Keratinocyte (primary cell): ENCODE measurements at regions not wholly inside any gene's neighbourhood (a gene's known extent, or its start where the extent isn't known, plus 50 kb on each side); places are given as distances from the start of the nearest gene placed in this dataset.

Source experiments
- EZH2 ChIP-seq: IDR thresholded peaks from one replicate; pipeline ENCODE4 v1.6.1; 2012; ENCODE audit warnings: inconsistent platforms, mild to moderate bottlenecking, low read length, moderate library complexity
- TF ChIP-seq, protein P1 (sequence below), 3 experiments: IDR thresholded peaks in 1 of 3; conservative IDR thresholded peaks in 1 of 3; optimal IDR thresholded peaks in 1 of 3; 2 replicates in 2 of 3; 3 replicates in 1 of 3; pipeline versions ENCODE3 to v1.5.1; 2011; ENCODE audit warnings: low read length in 3 of 3, mild to moderate bottlenecking in 3 of 3, moderate library complexity in 2 of 3, control low read depth in 1 of 3, inconsistent platforms in 1 of 3; ENCODE audit not compliant: insufficient read depth in 2 of 3; ENCODE audit errors: extremely low read depth in 1 of 3

DNA sequence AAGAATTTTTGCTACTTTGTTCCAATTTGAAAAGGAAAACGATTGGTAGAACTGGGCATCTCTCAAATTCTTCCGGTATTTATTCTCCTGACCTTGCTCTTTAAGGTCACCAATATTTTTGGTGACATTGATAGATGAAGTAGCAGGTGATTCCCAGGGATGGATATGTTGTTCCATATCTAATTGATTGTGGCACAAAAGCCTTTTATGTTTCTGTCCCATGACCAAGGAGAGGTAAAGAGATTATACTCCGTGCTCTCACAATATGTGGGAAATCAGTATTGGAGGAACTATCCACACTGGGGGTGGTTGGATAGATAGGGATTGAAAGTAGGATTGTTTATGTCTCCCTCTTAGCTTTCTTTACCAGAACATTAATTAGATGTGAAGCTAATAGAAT, 61.7 kb upstream of the LRIG3 start:
- TF ChIP-seq, protein P1, sequence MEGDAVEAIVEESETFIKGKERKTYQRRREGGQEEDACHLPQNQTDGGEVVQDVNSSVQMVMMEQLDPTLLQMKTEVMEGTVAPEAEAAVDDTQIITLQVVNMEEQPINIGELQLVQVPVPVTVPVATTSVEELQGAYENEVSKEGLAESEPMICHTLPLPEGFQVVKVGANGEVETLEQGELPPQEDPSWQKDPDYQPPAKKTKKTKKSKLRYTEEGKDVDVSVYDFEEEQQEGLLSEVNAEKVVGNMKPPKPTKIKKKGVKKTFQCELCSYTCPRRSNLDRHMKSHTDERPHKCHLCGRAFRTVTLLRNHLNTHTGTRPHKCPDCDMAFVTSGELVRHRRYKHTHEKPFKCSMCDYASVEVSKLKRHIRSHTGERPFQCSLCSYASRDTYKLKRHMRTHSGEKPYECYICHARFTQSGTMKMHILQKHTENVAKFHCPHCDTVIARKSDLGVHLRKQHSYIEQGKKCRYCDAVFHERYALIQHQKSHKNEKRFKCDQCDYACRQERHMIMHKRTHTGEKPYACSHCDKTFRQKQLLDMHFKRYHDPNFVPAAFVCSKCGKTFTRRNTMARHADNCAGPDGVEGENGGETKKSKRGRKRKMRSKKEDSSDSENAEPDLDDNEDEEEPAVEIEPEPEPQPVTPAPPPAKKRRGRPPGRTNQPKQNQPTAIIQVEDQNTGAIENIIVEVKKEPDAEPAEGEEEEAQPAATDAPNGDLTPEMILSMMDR (optimal IDR thresholded peaks at IDR 0.05 in 1 of 3, IDR thresholded peaks at IDR 0.05 in 1 of 3, conservative IDR thresholded peaks at IDR 0.05 in 1 of 3; ENCODE audit: extremely low read depth in 1 of 3, insufficient read depth in 2 of 3, low read length in 3 of 3): no peak
- no peak for TF ChIP-seq EZH2
